Hepatocyte (in vitro differentiated cells): ENCODE measurements at regions not wholly inside any gene's neighbourhood (a gene's known extent, or its start where the extent isn't known, plus 50 kb on each side); places are given as distances from the start of the nearest gene placed in this dataset.

Experiments used
- CTCF ChIP-seq: fragments of 200-600 bp; sonication (generic); IDR thresholded peaks from 2 replicates; pipeline ENCODE4 v1.5.1; 2016; ENCODE audit warnings: antibody characterized with exemption, mild to moderate bottlenecking; ENCODE audit not compliant: poor library complexity
- EZH2 ChIP-seq: fragments of 200-600 bp; sonication (generic); IDR thresholded peaks from 2 replicates; pipeline ENCODE4 v1.6.1; 2016; ENCODE audit warnings: antibody characterized with exemption, mild to moderate bottlenecking, borderline replicate concordance

DNA sequence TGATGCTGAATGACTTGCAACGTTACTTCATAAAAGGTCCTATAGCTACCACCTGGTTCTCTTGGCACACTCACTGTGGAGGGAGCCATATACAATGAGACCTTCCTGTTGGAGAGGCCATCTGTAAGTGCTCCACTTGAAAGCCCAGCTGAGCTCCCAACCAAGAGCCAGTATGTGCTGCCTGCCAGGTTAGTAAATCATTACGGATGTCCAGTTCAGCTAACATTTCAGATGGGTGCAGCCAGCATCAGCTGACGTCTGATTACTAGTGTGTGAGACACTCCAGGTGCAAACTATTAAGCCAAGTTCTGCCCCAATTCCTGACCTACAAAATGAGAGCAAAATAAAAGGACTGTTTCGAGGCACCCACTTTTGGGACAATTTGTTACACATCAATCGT lies 274.4 kb upstream of the ROBO2 start:
- TF ChIP-seq CTCF (no peak), EZH2 (no peak)
